KMS-11 (cell line): ENCODE measurements at regions not wholly inside any gene's neighbourhood (a gene's known extent, or its start where the extent isn't known, plus 50 kb on each side); places are given as distances from the start of the nearest gene placed in this dataset.

Experiments used
- H2AFZ ChIP-seq: fragments of 200-600 bp; sonication (generic); 2 replicates; pipeline ENCODE4 v1.6.1; 2016; ENCODE audit warnings: antibody characterized with exemption, mixed run types, low read depth
- H3K27ac ChIP-seq: fragments of 200-600 bp; sonication (generic); 2 replicates; pipeline ENCODE4 v1.6.1; 2016; ENCODE audit warnings: mild to moderate bottlenecking, mixed run types
- H3K27me3 ChIP-seq: fragments of 200-600 bp; sonication (generic); 2 replicates; pipeline ENCODE4 v1.6.1; 2017; ENCODE audit warnings: mild to moderate bottlenecking, low read depth, mixed run types, moderate library complexity; ENCODE audit not compliant: insufficient read depth
- H3K36me3 ChIP-seq: fragments of 200-600 bp; sonication (generic); 2 replicates; pipeline ENCODE4 v1.6.1; 2017; ENCODE audit warnings: mild to moderate bottlenecking, mixed run types; ENCODE audit not compliant: insufficient read depth
- H3K4me1 ChIP-seq: fragments of 200-600 bp; sonication (generic); 2 replicates; pipeline ENCODE4 v1.6.1; 2016; ENCODE audit warnings: mild to moderate bottlenecking, low read depth, mixed run types; ENCODE audit not compliant: poor library complexity, severe bottlenecking
- H3K4me2 ChIP-seq: fragments of 200-600 bp; sonication (generic); 2 replicates; pipeline ENCODE4 v1.7.0; 2016; ENCODE audit warnings: mild to moderate bottlenecking, mixed run types
- H3K4me3 ChIP-seq: fragments of 200-600 bp; sonication (generic); IDR thresholded peaks from 2 replicates; pipeline ENCODE4 v1.6.1; 2017; ENCODE audit warnings: low read depth, low read length, mixed read lengths; ENCODE audit not compliant: insufficient read depth
- H3K79me2 ChIP-seq: fragments of 200-600 bp; sonication (generic); 2 replicates; pipeline ENCODE4 v1.6.1; 2016; ENCODE audit warnings: low read depth, mixed run types; ENCODE audit not compliant: insufficient read depth
- H3K9ac ChIP-seq: fragments of 200-600 bp; sonication (generic); 2 replicates; pipeline ENCODE4 v1.6.1; 2016; ENCODE audit warnings: mild to moderate bottlenecking, mixed run types
- H4K20me1 ChIP-seq: fragments of 200-600 bp; sonication (generic); 2 replicates; pipeline ENCODE4 v1.6.1; 2016; ENCODE audit warnings: mild to moderate bottlenecking, mixed run types; ENCODE audit not compliant: insufficient read depth
- CTCF ChIP-seq: fragments of 200-600 bp; sonication (generic); conservative IDR thresholded peaks from 2 replicates; pipeline ENCODE4 v1.6.1; 2017; ENCODE audit warnings: low read depth, mild to moderate bottlenecking, antibody characterized with exemption, low read length, moderate library complexity, mixed read lengths

GRCh38 chr14:51441001-51441400, 201.0 kb downstream of the TMX1 start:
- no peaks in the 10 kb centered on the region for H4K20me1 ChIP-seq
- no peak overlapping the region for H3K9ac ChIP-seq
- H3K27me3 ChIP-seq: no peaks in the 10 kb centered on the region
- no peak overlapping the region for H3K4me2 ChIP-seq
- no peak overlapping the region for H3K27ac ChIP-seq
- no peaks in the 10 kb centered on the region for H3K4me1 ChIP-seq
- TF ChIP-seq CTCF: no peak
- no peaks in the 10 kb centered on the region for H3K36me3 ChIP-seq
- H2AFZ ChIP-seq: no peak overlapping the region
- H3K79me2 ChIP-seq: no peaks in the 10 kb centered on the region
- no peak overlapping the region for H3K4me3 ChIP-seq

- no peaks in the 10 kb centered on the region for H3K36me3 ChIP-seq
- H3K79me2 ChIP-seq: no peaks in the 10 kb centered on the region
- no peak for TF ChIP-seq CTCF
- H3K27me3 ChIP-seq: no peaks in the 10 kb centered on the region
- no peak overlapping the region for H3K4me2 ChIP-seq
- no peaks in the 10 kb centered on the region for H3K4me1 ChIP-seq
- H4K20me1 ChIP-seq: no peaks in the 10 kb centered on the region
- no peak overlapping the region for H2AFZ ChIP-seq
- H3K4me3 ChIP-seq: no peak overlapping the region
- no peak overlapping the region for H3K9ac ChIP-seq
- H3K27ac ChIP-seq: no peak overlapping the region
Observed at GRCh38 chr14:51442513-51443175, 202.6 kb downstream of the TMX1 start.

GRCh38 chr14:51443195-51444018, 203.4 kb downstream of the TMX1 start:
- Histone ChIP-seq H3K79me2 (no peaks in the 10 kb centered on the region), H3K27ac (no peak overlapping the region), H3K27me3 (no peaks in the 10 kb centered on the region), H2AFZ (no peak overlapping the region), H3K4me2 (no peak overlapping the region), H3K4me3 (no peak overlapping the region), H4K20me1 (no peaks in the 10 kb centered on the region), H3K4me1 (no peaks in the 10 kb centered on the region), H3K9ac (no peak overlapping the region), H3K36me3 (no peaks in the 10 kb centered on the region)
- no peak for TF ChIP-seq CTCF

- no peak overlapping the region for H3K27ac ChIP-seq
- H3K4me1 ChIP-seq: no peaks in the 10 kb centered on the region
- no peaks in the 10 kb centered on the region for H3K36me3 ChIP-seq
- H3K79me2 ChIP-seq: no peaks in the 10 kb centered on the region
- H3K9ac ChIP-seq: no peak overlapping the region
- H3K4me2 ChIP-seq: no peak overlapping the region
- H3K27me3 ChIP-seq: no peaks in the 10 kb centered on the region
- no peaks in the 10 kb centered on the region for H4K20me1 ChIP-seq
- H3K4me3 ChIP-seq: no peak overlapping the region
- no peak for TF ChIP-seq CTCF
- H2AFZ ChIP-seq: no peak overlapping the region
Observed at GRCh38 chr14:51444353-51445000, 204.4 kb downstream of the TMX1 start.
